ENCODE measurements at regions not wholly inside any gene's neighbourhood (a gene's known extent, or its start where the extent isn't known, plus 50 kb on each side); places are given as distances from the start of the nearest gene placed in this dataset.
"Not testable (repeated sequence)": the region's sequence is repeated elsewhere in the genome, so short reads cannot be mapped to it uniquely, and the experiment has no call there.

- TF ChIP-seq CTCF (IDR thresholded peaks at IDR 0.05; ENCODE audit: insufficient read depth, low read depth, low read length): no peak
- Histone ChIP-seq H3K27me3 (ENCODE audit: control insufficient read depth, insufficient read depth, low read length) (no peaks in the 10 kb centered on the region; the same call in 1 of the 2 replicates), H3K4me3 (ENCODE audit: low read depth, low read length) (no peak overlapping the region), H3K36me3 (ENCODE audit: control insufficient read depth, insufficient read depth, low read length) (no peaks in the 10 kb centered on the region)
- CTCF ChIA-PET: interaction anchor here (1.3 kb wide), 1 partner anchor 57 kb away, joined by 4 read pairs; no protein-coding TSS in a partner anchor
- POLR2A ChIA-PET: no interaction called here
- no peak for DNase-seq (ENCODE audit: low read depth)
Observed at GRCh38 chr3:184457329-184457728, 77.5 kb downstream of the CHRD start.

- DNase-seq (ENCODE audit: low read depth); H3K27me3 ChIP-seq (ENCODE audit: control insufficient read depth, insufficient read depth, low read length); CTCF ChIA-PET; H3K4me3 ChIP-seq (ENCODE audit: low read depth, low read length); H3K36me3 ChIP-seq (ENCODE audit: control insufficient read depth, insufficient read depth, low read length): not testable (repeated sequence)
- POLR2A ChIA-PET: interaction anchor here (0.6 kb wide), 1 partner anchor 59 kb away, joined by 6 read pairs; no protein-coding TSS in a partner anchor
Observed at GRCh38 chr3:184457784-184458377, 78.0 kb downstream of the CHRD start.

- H3K4me3 ChIP-seq (ENCODE audit: low read depth, low read length): no peak overlapping the region
- POLR2A ChIA-PET: no interaction called here
- no peak for TF ChIP-seq CTCF (IDR thresholded peaks at IDR 0.05; ENCODE audit: insufficient read depth, low read depth, low read length)
- H3K36me3 ChIP-seq (ENCODE audit: control insufficient read depth, insufficient read depth, low read length): no peaks in the 10 kb centered on the region
- no peaks in the 10 kb centered on the region; the same call in 1 of the 2 replicates for H3K27me3 ChIP-seq (ENCODE audit: control insufficient read depth, insufficient read depth, low read length)
- CTCF ChIA-PET: no interaction called here
- no peak for DNase-seq (ENCODE audit: low read depth)
Observed at GRCh38 chr3:184459355-184459754, 79.5 kb downstream of the CHRD start.

GRCh38 chr3:184460276-184460675 is 80.4 kb downstream of the CHRD start:
- no peaks in the 10 kb centered on the region; the same call in 1 of the 2 replicates for H3K27me3 ChIP-seq (ENCODE audit: control insufficient read depth, insufficient read depth, low read length)
- POLR2A ChIA-PET: no interaction called here
- H3K4me3 ChIP-seq (ENCODE audit: low read depth, low read length): no peak overlapping the region
- no peak for DNase-seq (ENCODE audit: low read depth)
- CTCF ChIA-PET: no interaction called here
- TF ChIP-seq CTCF (IDR thresholded peaks at IDR 0.05; ENCODE audit: insufficient read depth, low read depth, low read length): no peak
- no peaks in the 10 kb centered on the region for H3K36me3 ChIP-seq (ENCODE audit: control insufficient read depth, insufficient read depth, low read length)

- TF ChIP-seq CTCF (IDR thresholded peaks at IDR 0.05; ENCODE audit: insufficient read depth, low read depth, low read length): no peak
- ChIA-PET CTCF (interaction anchor here (1.3 to 1.9 kb wide), 4 partner anchors 21 to 53 kb away, joined by 3 to 5 read pairs (median 4); no protein-coding TSS in a partner anchor), POLR2A (no interaction called here)
- Histone ChIP-seq H3K4me3 (ENCODE audit: low read depth, low read length) (no peak overlapping the region), H3K36me3 (ENCODE audit: control insufficient read depth, insufficient read depth, low read length) (no peaks in the 10 kb centered on the region), H3K27me3 (ENCODE audit: control insufficient read depth, insufficient read depth, low read length) (no peaks in the 10 kb centered on the region)
- DNase-seq (ENCODE audit: low read depth): no peak
Observed at GRCh38 chr3:184461219-184461618, 81.4 kb downstream of the CHRD start.

All from BJ (cell line).